Osteoblast (primary cell): ENCODE measurements at regions not wholly inside any gene's neighbourhood (a gene's known extent, or its start where the extent isn't known, plus 50 kb on each side); places are given as distances from the start of the nearest gene placed in this dataset.

Experiments used
- DNase-seq: peaks from one replicate; pipeline ENCODE4 v3.0.0; 2011; ENCODE audit warnings: low spot score, mixed read lengths; ENCODE audit not compliant: insufficient read length; ENCODE audit errors: missing footprints
- H2AFZ ChIP-seq: 2 replicates; pipeline ENCODE4 v1.6.0; 2011; ENCODE audit warnings: mild to moderate bottlenecking, low read length
- H3K27ac ChIP-seq: 2 replicates; pipeline ENCODE4 v1.5.1; 2011; ENCODE audit warnings: mild to moderate bottlenecking, low read depth, low read length, moderate library complexity
- H3K27me3 ChIP-seq: 2 replicates; pipeline ENCODE4 v1.6.0; 2012; ENCODE audit warnings: mild to moderate bottlenecking, control low read depth, inconsistent platforms, low read length, moderate library complexity; ENCODE audit not compliant: insufficient read depth
- H3K36me3 ChIP-seq: 2 replicates; pipeline ENCODE4 v1.5.1; 2011; ENCODE audit warnings: mild to moderate bottlenecking, low read length, control low read depth, moderate library complexity; ENCODE audit not compliant: insufficient read depth
- H3K4me1 ChIP-seq: 2 replicates; pipeline ENCODE4 v1.5.1; 2011; ENCODE audit warnings: mild to moderate bottlenecking, low read length, control low read depth, moderate library complexity; ENCODE audit not compliant: insufficient read depth
- H3K4me2 ChIP-seq: 2 replicates; pipeline ENCODE4 v1.6.0; 2011; ENCODE audit warnings: mild to moderate bottlenecking, low read length; ENCODE audit not compliant: insufficient read depth
- H3K4me3 ChIP-seq: fragments of 200-600 bp; sonication (generic); 3 replicates; pipeline ENCODE4 v1.5.1; 2012; ENCODE audit warnings: mild to moderate bottlenecking, low read length, inconsistent platforms; ENCODE audit not compliant: insufficient read depth
- H3K79me2 ChIP-seq: 2 replicates; pipeline ENCODE4 v1.6.0; 2012; ENCODE audit warnings: mild to moderate bottlenecking, low read length, control low read depth, inconsistent platforms; ENCODE audit not compliant: insufficient read depth
- H3K9me3 ChIP-seq: 2 replicates; pipeline ENCODE4 v1.5.1; 2011; ENCODE audit warnings: low read depth, low read length, control low read depth
- H4K20me1 ChIP-seq: 2 replicates; pipeline ENCODE4 v1.6.0; 2012; ENCODE audit warnings: mild to moderate bottlenecking, low read length, control low read depth; ENCODE audit not compliant: insufficient read depth
- TF ChIP-seq, protein P1 (sequence below): IDR thresholded peaks from 2 replicates; pipeline ENCODE4 v1.5.1; 2011; ENCODE audit warnings: mild to moderate bottlenecking, low read depth, low read length, moderate library complexity; ENCODE audit errors: extremely low read depth

GRCh38 chr4:98746530-98746929 lies 88.1 kb upstream of the TSPAN5 start:
- no peaks in the 10 kb centered on the region for H3K79me2 ChIP-seq
- no peaks in the 10 kb centered on the region for H4K20me1 ChIP-seq
- peak; percentile 25 for DNase-seq
- H3K27me3 ChIP-seq = no peaks in the 10 kb centered on the region
- no peak overlapping the region for H3K4me3 ChIP-seq
- H3K4me2 ChIP-seq = no peak overlapping the region
- H2AFZ ChIP-seq = peak overlapping the region; percentile 86
- no peaks in the 10 kb centered on the region for H3K9me3 ChIP-seq
- peaks cover 12% of the 10 kb centered on the region for H3K4me1 ChIP-seq
- H3K27ac ChIP-seq = peak overlapping the region; percentile 46
- TF ChIP-seq, protein P1, sequence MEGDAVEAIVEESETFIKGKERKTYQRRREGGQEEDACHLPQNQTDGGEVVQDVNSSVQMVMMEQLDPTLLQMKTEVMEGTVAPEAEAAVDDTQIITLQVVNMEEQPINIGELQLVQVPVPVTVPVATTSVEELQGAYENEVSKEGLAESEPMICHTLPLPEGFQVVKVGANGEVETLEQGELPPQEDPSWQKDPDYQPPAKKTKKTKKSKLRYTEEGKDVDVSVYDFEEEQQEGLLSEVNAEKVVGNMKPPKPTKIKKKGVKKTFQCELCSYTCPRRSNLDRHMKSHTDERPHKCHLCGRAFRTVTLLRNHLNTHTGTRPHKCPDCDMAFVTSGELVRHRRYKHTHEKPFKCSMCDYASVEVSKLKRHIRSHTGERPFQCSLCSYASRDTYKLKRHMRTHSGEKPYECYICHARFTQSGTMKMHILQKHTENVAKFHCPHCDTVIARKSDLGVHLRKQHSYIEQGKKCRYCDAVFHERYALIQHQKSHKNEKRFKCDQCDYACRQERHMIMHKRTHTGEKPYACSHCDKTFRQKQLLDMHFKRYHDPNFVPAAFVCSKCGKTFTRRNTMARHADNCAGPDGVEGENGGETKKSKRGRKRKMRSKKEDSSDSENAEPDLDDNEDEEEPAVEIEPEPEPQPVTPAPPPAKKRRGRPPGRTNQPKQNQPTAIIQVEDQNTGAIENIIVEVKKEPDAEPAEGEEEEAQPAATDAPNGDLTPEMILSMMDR = no peak
- no peaks in the 10 kb centered on the region for H3K36me3 ChIP-seq

GRCh38 chr4:98745366-98745765 lies 87.0 kb upstream of the TSPAN5 start:
- Histone ChIP-seq H3K4me3 (no peak overlapping the region), H3K27ac (no peak overlapping the region), H3K4me2 (no peak overlapping the region), H3K79me2 (no peaks in the 10 kb centered on the region), H2AFZ (no peak overlapping the region), H4K20me1 (no peaks in the 10 kb centered on the region), H3K36me3 (no peaks in the 10 kb centered on the region), H3K9me3 (no peaks in the 10 kb centered on the region), H3K4me1 (peaks cover 12% of the 10 kb centered on the region), H3K27me3 (no peaks in the 10 kb centered on the region)
- TF ChIP-seq, protein P1 = peak; percentile 57
- no peak for DNase-seq

GRCh38 chr4:98744372-98745150 lies 86.2 kb upstream of the TSPAN5 start:
- no peaks in the 10 kb centered on the region for H3K79me2 ChIP-seq
- no peaks in the 10 kb centered on the region for H3K36me3 ChIP-seq
- no peaks in the 10 kb centered on the region for H3K27me3 ChIP-seq
- H3K4me3 ChIP-seq = no peak overlapping the region
- no peaks in the 10 kb centered on the region for H3K9me3 ChIP-seq
- no peaks in the 10 kb centered on the region for H4K20me1 ChIP-seq
- peaks cover 12% of the 10 kb centered on the region for H3K4me1 ChIP-seq
- TF ChIP-seq, protein P1 = no peak
- H3K27ac ChIP-seq = no peak overlapping the region
- no peak for DNase-seq
- H2AFZ ChIP-seq = no peak overlapping the region
- H3K4me2 ChIP-seq = no peak overlapping the region

- H4K20me1 ChIP-seq = no peaks in the 10 kb centered on the region
- H3K79me2 ChIP-seq = no peaks in the 10 kb centered on the region
- no peaks in the 10 kb centered on the region for H3K36me3 ChIP-seq
- TF ChIP-seq, protein P1 = no peak
- no peaks in the 10 kb centered on the region for H3K9me3 ChIP-seq
- no peaks in the 10 kb centered on the region for H3K27me3 ChIP-seq
- peaks cover 5% of the 10 kb centered on the region for H3K4me1 ChIP-seq
- H3K4me2 ChIP-seq = no peak overlapping the region
- no peak overlapping the region for H3K4me3 ChIP-seq
- H3K27ac ChIP-seq = no peak overlapping the region
- DNase-seq = no peak
- H2AFZ ChIP-seq = no peak overlapping the region
Observed at GRCh38 chr4:98741952-98742351, 83.5 kb upstream of the TSPAN5 start.
